ELF-1 (cell line): ENCODE measurements at regions not wholly inside any gene's neighbourhood (a gene's known extent, or its start where the extent isn't known, plus 50 kb on each side); places are given as distances from the start of the nearest gene placed in this dataset.
A peak's percentile ranks its signal among the peaks of the same experiment; 100 is the strongest.

Source experiments
- DNase-seq: peaks from one replicate; pipeline ENCODE4 v3.0.0-alpha.2; 2016; ENCODE audit warnings: low read depth, low spot score

DNA sequence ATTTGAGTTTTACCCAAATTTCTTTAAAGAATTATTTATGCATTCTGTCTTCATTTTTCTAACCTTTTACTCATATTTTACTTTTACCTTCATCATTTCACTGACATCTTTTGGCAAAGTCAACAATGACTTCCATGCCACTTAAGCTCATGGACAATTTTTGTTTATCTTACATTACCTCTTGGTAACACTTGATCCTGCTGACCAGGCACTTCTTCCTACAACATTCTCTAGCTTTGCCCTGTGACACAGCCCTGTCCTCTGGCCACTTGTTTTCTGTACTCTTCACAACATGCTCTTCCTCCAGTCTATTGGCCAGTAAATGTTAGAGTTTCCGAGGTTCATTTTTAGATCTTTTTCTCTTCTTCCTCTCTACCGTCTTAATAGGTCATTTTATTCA is 377.2 kb downstream of the SUCLA2 start:
- no peak for DNase-seq

DNA sequence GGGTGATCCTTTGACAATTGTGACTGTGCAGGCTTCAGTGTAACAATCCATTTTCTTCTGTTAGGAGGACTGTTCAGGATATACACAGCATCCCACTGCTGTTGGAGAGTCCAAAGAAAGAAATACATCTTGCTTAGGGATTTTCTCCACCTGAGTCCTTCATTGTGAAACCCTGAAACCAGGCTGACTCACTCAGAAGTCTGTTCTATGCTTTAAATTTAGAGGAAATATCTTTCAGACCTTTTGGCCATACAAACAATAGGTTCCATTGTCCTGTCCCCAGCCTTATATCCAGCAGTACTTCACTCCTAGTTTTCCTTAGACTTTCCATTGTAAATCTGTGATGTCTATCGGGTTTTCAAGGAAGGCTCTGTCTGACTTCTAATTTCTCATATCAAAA is 379.1 kb downstream of the SUCLA2 start:
- DNase-seq: no peak

DNA sequence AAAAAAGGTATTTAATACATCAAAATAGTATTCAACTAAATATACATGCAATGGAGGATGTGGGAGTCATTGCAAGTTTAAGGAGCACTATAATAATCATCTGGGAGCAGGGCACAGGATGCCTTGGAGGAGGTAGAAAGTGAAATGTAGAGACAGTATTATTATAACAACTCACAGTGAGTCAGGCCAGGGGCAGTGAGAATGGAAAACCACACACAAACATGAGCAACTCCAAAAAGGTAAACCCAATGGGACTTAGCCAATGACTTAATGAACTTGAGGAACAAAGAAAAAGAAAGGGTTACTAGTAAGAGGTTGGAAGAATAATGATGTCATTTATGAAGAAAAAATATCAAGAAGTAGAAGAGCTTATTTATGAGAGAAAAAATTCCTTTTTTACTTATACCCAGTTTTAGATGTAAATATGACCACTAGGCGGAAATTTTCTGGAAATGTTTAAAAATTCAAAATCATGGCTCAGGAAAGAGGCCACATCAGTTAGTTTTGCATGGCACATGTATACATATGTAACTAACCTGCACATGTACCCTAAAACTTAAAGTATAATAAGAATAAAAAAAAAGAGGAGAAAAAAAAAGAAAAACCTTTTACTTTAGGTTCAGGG is 389.3 kb downstream of the SUCLA2 start:
- no peak for DNase-seq

- no peak for DNase-seq
These were observed 390.4 kb downstream of the SUCLA2 start for GRCh38 chr13:47610687-47611086.

- no peak for DNase-seq
These were observed 397.7 kb downstream of the SUCLA2 start for GRCh38 chr13:47603365-47603764.

GRCh38 chr13:47598340-47598911 is 402.6 kb downstream of the SUCLA2 start:
- no peak for DNase-seq

GRCh38 chr13:47594833-47595232 is 406.2 kb downstream of the SUCLA2 start:
- DNase-seq: peak; percentile 31

DNA sequence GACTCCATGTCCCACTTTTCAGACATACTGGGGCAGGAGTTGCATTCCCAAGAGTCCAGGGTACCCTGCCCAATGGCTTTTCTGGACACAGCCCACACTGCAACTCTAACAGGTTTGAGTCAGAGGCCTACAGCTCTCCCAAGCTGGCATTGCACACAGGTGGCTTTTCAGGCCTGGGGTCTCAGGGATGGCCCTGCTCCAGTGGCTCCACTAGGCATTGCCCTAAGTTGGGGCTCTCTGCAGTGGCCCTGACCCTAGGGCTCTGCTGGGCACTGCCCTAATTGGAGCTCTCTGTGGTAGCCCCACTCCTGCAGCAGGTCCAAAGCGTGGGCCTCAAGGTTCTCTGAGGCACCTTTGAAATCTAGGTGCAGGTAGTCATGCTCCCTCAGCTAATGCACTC is 408.8 kb downstream of the SUCLA2 start:
- DNase-seq: no peak

- DNase-seq: no peak
These were observed 412.4 kb downstream of the SUCLA2 start for GRCh38 chr13:47588676-47589075.

GRCh38 chr13:47572375-47572774 is 428.7 kb downstream of the SUCLA2 start:
- no peak for DNase-seq

GRCh38 chr13:47564041-47564440 is 437.0 kb downstream of the SUCLA2 start:
- DNase-seq: peak; percentile 84

- no peak for DNase-seq
These were observed 444.4 kb downstream of the SUCLA2 start for GRCh38 chr13:47556703-47557102.

GRCh38 chr13:47555235-47555634 is 445.8 kb downstream of the SUCLA2 start:
- no peak for DNase-seq

GRCh38 chr13:47553329-47553977 is 447.6 kb downstream of the SUCLA2 start:
- peak; percentile 80 for DNase-seq

- peak; percentile 3 for DNase-seq
These were observed 451.8 kb downstream of the SUCLA2 start for GRCh38 chr13:47549219-47549752.

DNA sequence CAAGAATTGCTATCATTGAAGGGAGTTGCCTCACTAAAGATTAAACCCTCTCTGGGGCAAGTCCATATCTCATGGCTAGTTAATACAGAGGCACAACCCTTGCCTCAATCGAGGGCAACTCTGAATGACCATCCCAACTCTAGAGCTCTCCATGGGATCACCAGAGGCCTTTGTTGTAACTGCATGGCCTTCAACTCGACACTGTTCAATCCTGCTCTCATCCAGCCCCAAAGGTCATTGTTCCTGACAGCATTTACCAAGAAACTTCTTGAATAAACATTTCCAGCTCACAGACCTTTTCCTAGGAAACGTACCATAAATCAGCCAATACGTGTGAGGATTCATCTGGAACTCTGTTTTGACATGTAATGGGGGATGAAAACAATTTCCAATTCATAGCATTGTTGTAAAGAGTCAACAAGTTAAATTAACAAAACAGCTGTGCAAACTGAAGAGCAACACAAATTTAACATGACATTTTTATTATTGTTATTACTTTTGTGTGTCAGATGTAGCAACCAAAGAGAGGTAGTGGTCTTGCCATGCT is 452.7 kb downstream of the SUCLA2 start:
- no peak for DNase-seq

GRCh38 chr13:47546391-47547225 is 454.5 kb downstream of the SUCLA2 start:
- DNase-seq: no peak

DNA sequence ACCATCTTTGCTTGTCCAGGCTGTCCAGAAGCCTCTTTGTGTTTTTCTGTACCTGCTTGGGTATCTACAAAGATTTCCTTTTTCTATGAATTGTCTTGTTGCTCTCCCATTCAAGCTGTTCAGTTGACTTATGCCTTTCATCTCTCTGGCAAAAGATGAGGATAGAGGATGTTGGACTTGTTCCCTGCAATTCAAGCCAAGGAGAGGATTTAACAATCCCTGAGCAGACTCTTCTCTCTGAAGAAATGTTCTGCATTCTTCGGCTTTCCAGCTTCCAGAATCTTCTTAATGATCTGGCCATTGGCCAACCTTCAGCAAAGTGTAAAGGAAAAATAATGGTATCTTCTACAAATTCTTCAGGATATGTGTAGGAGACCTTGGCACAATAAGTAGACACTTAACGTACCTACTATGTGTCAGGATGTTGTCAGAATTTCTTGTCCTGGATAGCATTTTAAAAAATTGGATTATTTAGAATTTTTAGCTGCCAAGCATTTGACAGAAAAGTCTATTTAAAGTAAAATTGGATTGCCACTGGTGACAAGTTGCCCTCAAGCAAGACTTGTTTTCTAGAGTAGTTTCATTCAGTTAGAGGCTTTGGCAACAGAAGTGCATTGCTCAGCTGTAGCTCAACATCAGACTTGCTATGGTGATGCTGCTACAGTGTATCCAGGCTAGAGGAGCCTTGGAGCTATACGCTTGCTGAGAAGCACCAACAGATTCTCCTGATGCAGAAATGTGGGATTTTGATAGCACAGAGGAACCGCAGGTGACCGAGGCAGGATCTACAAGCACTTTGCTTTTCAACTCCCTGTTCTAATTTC is 455.7 kb downstream of the SUCLA2 start:
- no peak for DNase-seq

DNA sequence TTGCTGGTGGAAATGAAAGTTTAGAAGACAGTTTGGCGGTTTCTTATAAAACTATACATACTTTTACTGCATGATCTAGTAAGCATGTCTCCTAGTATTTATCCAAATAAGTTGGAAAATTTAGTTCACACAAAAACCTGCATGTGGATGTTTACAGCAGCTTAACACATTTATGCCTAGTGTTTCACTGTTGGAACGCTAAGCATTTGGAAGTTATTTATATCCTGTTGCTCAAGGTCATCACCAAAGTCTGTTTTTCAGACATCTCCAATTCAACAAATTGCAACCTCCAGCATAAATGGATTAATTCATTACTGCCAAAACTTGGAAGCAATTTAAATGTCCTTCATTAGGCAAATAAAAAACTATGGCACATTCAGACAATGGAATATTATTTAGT is 461.8 kb downstream of the SUCLA2 start:
- DNase-seq: no peak

GRCh38 chr13:47523771-47524170 is 477.3 kb downstream of the SUCLA2 start:
- no peak for DNase-seq
